ENCODE measurements at regions not wholly inside any gene's neighbourhood (a gene's known extent, or its start where the extent isn't known, plus 50 kb on each side); places are given as distances from the start of the nearest gene placed in this dataset.

DNA sequence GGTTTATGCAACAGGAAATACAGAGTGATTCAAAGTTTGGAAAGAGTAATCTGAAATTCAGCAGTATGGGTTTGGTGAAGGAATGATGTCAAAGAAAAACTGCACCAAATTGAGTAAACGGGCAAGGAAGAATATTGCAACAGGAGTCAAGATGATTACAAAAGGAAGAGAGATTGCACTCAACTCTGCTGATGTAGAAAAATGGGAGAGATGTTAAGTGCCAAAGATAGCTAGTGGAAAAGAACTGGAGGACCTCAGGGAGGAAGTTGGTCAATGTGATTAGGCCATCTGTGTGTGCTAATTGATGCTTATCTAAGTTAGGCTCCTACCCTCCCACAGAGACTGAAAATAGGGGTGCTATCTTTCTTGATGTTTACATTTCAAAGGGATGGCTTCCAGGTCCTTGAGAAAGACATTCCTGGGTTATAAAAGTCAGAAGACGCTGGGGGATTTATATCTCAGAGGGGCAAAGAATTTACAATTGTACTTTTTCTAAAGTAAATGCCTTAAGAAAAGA, 167.4 kb upstream of the FAM47A start:
- Histone ChIP-seq H3K9me3 (no peaks in the 10 kb centered on the region), H3K27me3 (no peaks in the 10 kb centered on the region), H3K36me3 (no peaks in the 10 kb centered on the region), H3K27ac (no peak overlapping the region), H3K4me1 (no peaks in the 10 kb centered on the region), H3K4me3 (no peak overlapping the region)
- no peak for DNase-seq
- TF ChIP-seq POLR2A (IDR thresholded peaks at IDR 0.05): no peak
- no peak for TF ChIP-seq CTCF (IDR thresholded peaks at IDR 0.05)

DNA sequence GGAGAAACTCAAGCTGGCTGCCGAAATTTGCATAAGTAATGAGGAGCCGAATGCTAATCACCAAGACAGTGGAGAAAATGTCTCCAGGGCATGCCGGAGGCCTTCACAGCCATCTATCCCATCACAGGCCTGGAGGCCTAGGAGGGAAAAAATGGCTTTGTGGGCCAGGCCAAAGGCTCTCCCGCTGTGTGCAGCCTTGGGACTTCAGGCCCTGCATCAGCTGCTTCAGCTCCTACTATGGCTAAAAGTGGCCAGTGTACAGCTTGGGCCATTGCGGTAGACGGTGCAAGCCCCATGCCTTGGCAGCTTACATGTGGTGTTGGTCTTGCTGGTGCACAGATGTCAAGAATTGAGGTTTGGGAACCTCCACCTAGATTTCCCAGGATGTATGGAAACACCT, 162.6 kb upstream of the FAM47A start:
- no peak for DNase-seq
- Histone ChIP-seq H3K27me3 (no peaks in the 10 kb centered on the region), H3K4me3 (no peak overlapping the region), H3K36me3 (no peaks in the 10 kb centered on the region), H3K9me3 (no peaks in the 10 kb centered on the region), H3K4me1 (no peaks in the 10 kb centered on the region), H3K27ac (no peak overlapping the region)
- no peak for TF ChIP-seq POLR2A (IDR thresholded peaks at IDR 0.05)
- no peak for TF ChIP-seq CTCF (IDR thresholded peaks at IDR 0.05)

DNA sequence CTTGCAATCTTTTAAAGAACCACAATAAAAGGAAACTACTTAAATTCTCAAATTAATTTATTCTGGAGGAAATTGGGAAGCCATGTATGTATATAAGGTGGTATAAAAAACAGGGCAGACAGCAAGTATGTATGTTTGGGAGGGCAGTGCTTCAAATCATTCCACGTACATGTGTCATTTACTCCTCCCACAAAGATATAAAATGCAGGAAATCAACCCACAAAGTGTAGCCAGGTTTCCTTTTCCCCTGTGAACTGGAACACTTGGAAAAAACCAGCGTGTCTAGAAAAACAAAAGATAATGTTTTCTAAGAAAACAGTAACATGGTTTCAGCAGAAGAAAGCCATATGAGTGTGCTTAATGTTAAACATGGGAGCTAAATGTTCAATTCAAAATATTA, 156.7 kb upstream of the FAM47A start:
- Histone ChIP-seq H3K36me3 (no peaks in the 10 kb centered on the region), H3K4me3 (no peak overlapping the region), H3K9me3 (no peaks in the 10 kb centered on the region), H3K27me3 (no peaks in the 10 kb centered on the region), H3K27ac (no peak overlapping the region), H3K4me1 (no peaks in the 10 kb centered on the region)
- no peak for TF ChIP-seq POLR2A (IDR thresholded peaks at IDR 0.05)
- no peak for TF ChIP-seq CTCF (IDR thresholded peaks at IDR 0.05)
- DNase-seq: no peak

DNA sequence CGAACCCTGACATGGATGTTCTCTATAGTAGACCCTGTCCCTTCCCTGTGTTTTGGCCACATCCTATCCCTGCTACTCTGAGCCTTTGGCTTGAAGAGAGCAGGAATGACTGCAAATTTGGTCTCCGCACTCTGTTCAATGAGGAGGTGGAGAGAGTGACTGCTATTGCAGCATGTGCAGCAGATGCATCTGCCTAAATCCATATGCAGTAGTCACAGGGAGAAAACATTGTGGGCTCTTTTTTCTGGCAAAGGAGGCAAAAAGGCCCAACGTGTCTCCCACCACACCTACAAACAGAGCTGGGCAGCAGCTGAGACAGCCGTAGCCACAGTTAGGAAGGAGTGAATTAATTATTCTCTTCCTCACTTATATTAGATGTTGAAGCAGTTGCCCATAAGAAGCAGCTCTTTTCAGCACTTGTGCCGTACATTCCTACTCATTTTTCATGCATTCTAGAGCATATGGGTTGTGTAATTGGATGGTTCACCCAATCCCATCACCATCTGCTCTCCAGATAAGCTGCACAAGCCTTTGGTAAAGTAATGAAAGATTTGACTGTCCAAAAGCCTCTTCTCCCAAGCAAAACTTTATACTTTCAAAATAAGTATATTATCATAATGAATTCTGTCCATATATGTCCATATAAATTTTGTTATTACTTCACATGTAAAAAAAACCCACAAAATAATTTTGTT, 147.9 kb upstream of the FAM47A start:
- no peak overlapping the region for H3K4me3 ChIP-seq
- no peak for DNase-seq
- H3K27ac ChIP-seq: no peak overlapping the region
- no peaks in the 10 kb centered on the region for H3K36me3 ChIP-seq
- no peaks in the 10 kb centered on the region for H3K9me3 ChIP-seq
- TF ChIP-seq POLR2A (IDR thresholded peaks at IDR 0.05): no peak
- TF ChIP-seq CTCF (IDR thresholded peaks at IDR 0.05): no peak
- no peaks in the 10 kb centered on the region for H3K4me1 ChIP-seq
- no peaks in the 10 kb centered on the region for H3K27me3 ChIP-seq

DNA sequence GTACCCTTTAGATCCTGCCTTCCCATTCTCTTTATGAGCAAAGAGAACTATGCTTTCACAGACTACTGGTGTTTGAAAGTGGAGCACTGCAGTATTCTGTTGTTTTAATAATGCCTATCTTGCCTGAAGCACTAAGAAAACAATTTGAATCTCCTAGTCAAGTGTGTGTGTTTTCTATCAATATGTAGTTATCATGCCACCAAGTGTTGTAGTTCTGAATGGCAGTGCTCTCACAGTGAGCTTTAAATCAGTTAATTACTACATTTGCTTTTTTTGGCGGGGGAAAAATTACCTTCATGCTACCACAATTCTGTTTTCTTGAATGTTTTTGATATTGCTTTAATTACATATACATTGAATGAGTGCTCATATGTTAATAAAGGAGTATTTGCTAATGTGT, 143.6 kb upstream of the FAM47A start:
- Histone ChIP-seq H3K9me3 (no peaks in the 10 kb centered on the region), H3K27ac (no peak overlapping the region), H3K36me3 (no peaks in the 10 kb centered on the region), H3K4me3 (no peak overlapping the region), H3K4me1 (no peaks in the 10 kb centered on the region), H3K27me3 (no peaks in the 10 kb centered on the region)
- TF ChIP-seq POLR2A (IDR thresholded peaks at IDR 0.05) (no peak), CTCF (IDR thresholded peaks at IDR 0.05) (no peak)
- DNase-seq: no peak

Measured in Peyer's patch (tissue), 4 donors.